CD14-positive monocyte (primary cell): ENCODE measurements at regions not wholly inside any gene's neighbourhood (a gene's known extent, or its start where the extent isn't known, plus 50 kb on each side); places are given as distances from the start of the nearest gene placed in this dataset.

Experiments
- DNase-seq, 3 donors: peaks; one replicate each; pipeline ENCODE4 v3.0.0-alpha.2; 2011 to 2022
- H2AFZ ChIP-seq: 2 replicates; pipeline ENCODE4 v1.6.0; 2012; ENCODE audit warnings: mild to moderate bottlenecking, low read depth, low read length, inconsistent platforms; ENCODE audit not compliant: insufficient read depth, poor library complexity, severe bottlenecking
- H3K27ac ChIP-seq, 2 donors: 1 replicate in 1 of 2; 2 replicates in 1 of 2; pipeline ENCODE4 v1.5.1; 2012 to 2013; ENCODE audit warnings: low read length in 2 of 2, control low read depth in 1 of 2, inconsistent platforms in 1 of 2, low read depth in 1 of 2, mild to moderate bottlenecking in 1 of 2
- H3K27me3 ChIP-seq, 2 donors: one replicate each; pipeline versions ENCODE4 v1.6.0 to v1.6.1; 2011 to 2013; ENCODE audit warnings: low read length in 2 of 2; ENCODE audit not compliant: control insufficient read depth in 2 of 2, insufficient read depth in 2 of 2
- H3K36me3 ChIP-seq, 2 donors: replicated peaks in 1 of 2; 1 replicate in 1 of 2; 2 replicates in 1 of 2; pipeline versions ENCODE4 v1.5.1 to v1.6.1; 2012 to 2013; ENCODE audit warnings: low read length in 2 of 2, control low read depth in 1 of 2, inconsistent platforms in 1 of 2, mild to moderate bottlenecking in 1 of 2; ENCODE audit not compliant: insufficient read depth in 2 of 2, control insufficient read depth in 1 of 2
- H3K4me1 ChIP-seq, 2 donors: 1 replicate in 1 of 2; 2 replicates in 1 of 2; pipeline versions ENCODE4 v1.5.1 to v1.6.1; 2012 to 2013; ENCODE audit warnings: low read length in 2 of 2, control low read depth in 1 of 2, inconsistent platforms in 1 of 2, mild to moderate bottlenecking in 1 of 2, moderate library complexity in 1 of 2; ENCODE audit not compliant: insufficient read depth in 2 of 2, control insufficient read depth in 1 of 2
- H3K4me2 ChIP-seq: replicated peaks from 2 replicates; pipeline ENCODE3; 2012; ENCODE audit warnings: low read length, moderate library complexity, mild to moderate bottlenecking; ENCODE audit not compliant: poor library complexity, severe bottlenecking; ENCODE audit errors: extremely low read depth
- H3K4me3 ChIP-seq, 3 experiments: fragments of 200-600 bp in 1 of 3; sonication (generic) in 1 of 3; replicated peaks in 1 of 3; 1 replicate in 2 of 3; 2 replicates in 1 of 3; pipeline ENCODE4 v1.5.1; 2011 to 2013; ENCODE audit warnings: low read length in 3 of 3, mild to moderate bottlenecking in 3 of 3, control low read depth in 2 of 3, low read depth in 2 of 3, inconsistent platforms in 1 of 3, moderate library complexity in 1 of 3
- H3K79me2 ChIP-seq: 2 replicates; pipeline ENCODE4 v1.6.0; 2012; ENCODE audit warnings: mild to moderate bottlenecking, control low read depth, inconsistent platforms, low read length, moderate library complexity; ENCODE audit not compliant: insufficient read depth
- H3K9ac ChIP-seq: 2 replicates; pipeline ENCODE4 v1.6.0; 2017; ENCODE audit warnings: low read length, mild to moderate bottlenecking; ENCODE audit not compliant: insufficient read depth, poor library complexity, severe bottlenecking
- H3K9me3 ChIP-seq, 2 donors: replicated peaks in 1 of 2; 1 replicate in 1 of 2; 2 replicates in 1 of 2; pipeline versions ENCODE4 v1.5.1 to v1.6.1; 2012 to 2013; ENCODE audit warnings: low read length in 2 of 2, control low read depth in 1 of 2; ENCODE audit not compliant: control insufficient read depth in 1 of 2, insufficient read depth in 1 of 2
- H4K20me1 ChIP-seq: 2 replicates; pipeline ENCODE4 v1.6.0; 2012; ENCODE audit warnings: mild to moderate bottlenecking, low read length, control low read depth, moderate library complexity; ENCODE audit not compliant: insufficient read depth
- H3K27ac Mint-ChIP-seq, 7 donors: one replicate each; pipeline ENCODE4 v1.8.0; 2020; ENCODE audit warnings: mild to moderate bottlenecking in 7 of 7, mixed read lengths in 7 of 7, moderate library complexity in 6 of 7, inconsistent platforms in 2 of 7
- H3K27me3 Mint-ChIP-seq, 3 donors: one replicate each; pipeline ENCODE4 v1.8.0; 2021 to 2022; ENCODE audit warnings: low read depth in 3 of 3, mild to moderate bottlenecking in 3 of 3, mixed read lengths in 3 of 3, moderate library complexity in 3 of 3, inconsistent platforms in 1 of 3
- H3K36me3 Mint-ChIP-seq, 2 donors: one replicate each; pipeline ENCODE4 v1.8.0; 2020; ENCODE audit warnings: mixed read lengths in 2 of 2, inconsistent platforms in 1 of 2, mild to moderate bottlenecking in 1 of 2
- H3K4me1 Mint-ChIP-seq: one replicate; pipeline ENCODE4 v1.8.0; 2020; ENCODE audit warnings: mild to moderate bottlenecking, mixed read lengths
- H3K4me3 Mint-ChIP-seq, 2 donors: one replicate each; pipeline ENCODE4 v1.8.0; 2020; ENCODE audit warnings: mild to moderate bottlenecking in 2 of 2, mixed read lengths in 2 of 2, moderate library complexity in 1 of 2
- H3K9me3 Mint-ChIP-seq, 7 donors: one replicate each; pipeline ENCODE4 v1.8.0; 2020 to 2022; ENCODE audit warnings: mixed read lengths in 7 of 7, mild to moderate bottlenecking in 6 of 7, moderate library complexity in 6 of 7, inconsistent platforms in 2 of 7
- CTCF ChIP-seq: fragments of 200-600 bp; IDR thresholded peaks from one replicate; pipeline ENCODE4 v1.8.0; 2022; ENCODE audit warnings: antibody characterized with exemption, mild to moderate bottlenecking
- WGBS: methylation state at CpG from one replicate; pipeline ENCODE4 v1.1.5; 2013; ENCODE audit warnings: missing lambda C conversion rate; ENCODE audit not compliant: insufficient coverage; 5-methylcytosine and 5-hydroxymethylcytosine counted together
- intact Hi-C, 2 donors: fragments of 100-400 bp; cut with micrococcal nuclease; formaldehyde crosslinking; loops; one replicate each; pipeline versions ENCODE4 v1.15.0 to v1.15.1; 2023

- Mint-ChIP-seq H3K9me3 (peaks cover 0 to 4% (median 0%) of the 10 kb centered on the region in 7 donors), H3K4me3 (no peak overlapping the region), H3K27me3 (peaks cover 0 to 4% (median 0%) of the 10 kb centered on the region in 3 donors), H3K36me3 (no peaks in the 10 kb centered on the region), H3K27ac (peak overlapping the region in 2 of 7 donors; percentile 8 to 10), H3K4me1 (peaks cover 16% of the 10 kb centered on the region)
- no peak for TF ChIP-seq CTCF
- no peaks in the 10 kb centered on the region for H3K9me3 ChIP-seq
- H3K4me1 ChIP-seq = peaks cover 13 to 15% of the 10 kb centered on the region in 2 donors
- no peaks in the 10 kb centered on the region for H3K27me3 ChIP-seq
- 100% methylated on average over 1 of the region's 2 CpGs for WGBS
- intact Hi-C loops = no loop called here
- no peaks in the 10 kb centered on the region for H4K20me1 ChIP-seq
- H2AFZ ChIP-seq = no peak overlapping the region
- H3K79me2 ChIP-seq = no peaks in the 10 kb centered on the region
- H3K4me3 ChIP-seq = no peak overlapping the region
- H3K9ac ChIP-seq = no peak overlapping the region
- no peaks in the 10 kb centered on the region for H3K36me3 ChIP-seq
- no peak overlapping the region for H3K4me2 ChIP-seq
- DNase-seq = no peak
- H3K27ac ChIP-seq = no peak overlapping the region
These were observed 586.5 kb downstream of the EPM2A start for GRCh38 chr6:145148776-145149175.

- Histone ChIP-seq H3K4me1 (peaks cover 13 to 15% of the 10 kb centered on the region in 2 donors), H2AFZ (no peak overlapping the region), H3K27me3 (no peaks in the 10 kb centered on the region), H4K20me1 (no peaks in the 10 kb centered on the region), H3K27ac (no peak overlapping the region), H3K36me3 (no peaks in the 10 kb centered on the region), H3K4me2 (no peak overlapping the region), H3K4me3 (no peak overlapping the region), H3K9me3 (no peaks in the 10 kb centered on the region), H3K9ac (no peak overlapping the region), H3K79me2 (no peaks in the 10 kb centered on the region)
- 100% methylated on average over 1 of the region's 3 CpGs for WGBS
- no peaks in the 10 kb centered on the region for H3K36me3 Mint-ChIP-seq
- H3K9me3 Mint-ChIP-seq = peaks cover 0 to 4% (median 2%) of the 10 kb centered on the region in 7 donors
- no peak overlapping the region for H3K4me3 Mint-ChIP-seq
- peaks cover 0 to 4% (median 0%) of the 10 kb centered on the region in 3 donors for H3K27me3 Mint-ChIP-seq
- DNase-seq = no peak
- H3K4me1 Mint-ChIP-seq = peaks cover 18% of the 10 kb centered on the region
- TF ChIP-seq CTCF = no peak
- intact Hi-C loops = no loop called here
- no peak overlapping the region for H3K27ac Mint-ChIP-seq
These were observed 583.7 kb downstream of the EPM2A start for GRCh38 chr6:145151624-145152023.
